ENCODE measurements at regions not wholly inside any gene's neighbourhood (a gene's known extent, or its start where the extent isn't known, plus 50 kb on each side); places are given as distances from the start of the nearest gene placed in this dataset.

- DNase-seq (ENCODE audit: low spot score) = no peak
Observed at GRCh38 chr16:64410306-64410705, 711.6 kb downstream of the CDH11 start.

- no peak for DNase-seq (ENCODE audit: low spot score)
Observed at GRCh38 chr16:64409783-64410210, 712.1 kb downstream of the CDH11 start.

- DNase-seq (ENCODE audit: low spot score) = no peak
Observed at GRCh38 chr16:64408699-64409098, 713.2 kb downstream of the CDH11 start.

- DNase-seq (ENCODE audit: low spot score) = no peak
Observed at GRCh38 chr16:64406770-64407181, 715.1 kb downstream of the CDH11 start.

- no peak for DNase-seq (ENCODE audit: low spot score)
Observed at GRCh38 chr16:64403352-64403751, 718.5 kb downstream of the CDH11 start.

GRCh38 chr16:64398793-64399192, 723.1 kb downstream of the CDH11 start:
- DNase-seq (ENCODE audit: low spot score) = no peak

- DNase-seq (ENCODE audit: low spot score) = no peak
Observed at GRCh38 chr16:64397945-64398508, 723.8 kb downstream of the CDH11 start.

GRCh38 chr16:64397042-64397441, 724.8 kb downstream of the CDH11 start:
- DNase-seq (ENCODE audit: low spot score) = no peak

- no peak for DNase-seq (ENCODE audit: low spot score)
Observed at GRCh38 chr16:64394061-64394460, 727.8 kb downstream of the CDH11 start.

- no peak for DNase-seq (ENCODE audit: low spot score)
Observed at GRCh38 chr16:64392456-64392855, 729.4 kb downstream of the CDH11 start.

- no peak for DNase-seq (ENCODE audit: low spot score)
Observed at GRCh38 chr16:64391063-64391600, 730.7 kb downstream of the CDH11 start.

GRCh38 chr16:64390102-64390501, 731.8 kb downstream of the CDH11 start:
- no peak for DNase-seq (ENCODE audit: low spot score)

- DNase-seq (ENCODE audit: low spot score) = no peak
Observed at GRCh38 chr16:64384636-64385035, 737.2 kb downstream of the CDH11 start.

GRCh38 chr16:64381979-64382378, 739.9 kb downstream of the CDH11 start:
- no peak for DNase-seq (ENCODE audit: low spot score)

- no peak for DNase-seq (ENCODE audit: low spot score)
Observed at GRCh38 chr16:64380751-64381150, 741.1 kb downstream of the CDH11 start.

- no peak for DNase-seq (ENCODE audit: low spot score)
Observed at GRCh38 chr16:64375391-64375980, 746.4 kb downstream of the CDH11 start.

GRCh38 chr16:64370112-64370511, 751.8 kb downstream of the CDH11 start:
- DNase-seq (ENCODE audit: low spot score) = no peak

- no peak for DNase-seq (ENCODE audit: low spot score)
Observed at GRCh38 chr16:64365448-64365931, 756.4 kb downstream of the CDH11 start.

GRCh38 chr16:64364894-64365293, 757.0 kb downstream of the CDH11 start:
- DNase-seq (ENCODE audit: low spot score) = no peak

GRCh38 chr16:64364416-64364815, 757.4 kb downstream of the CDH11 start:
- DNase-seq (ENCODE audit: low spot score) = no peak

GRCh38 chr16:64364016-64364415, 757.8 kb downstream of the CDH11 start:
- no peak for DNase-seq (ENCODE audit: low spot score)

- DNase-seq (ENCODE audit: low spot score) = no peak
Observed at GRCh38 chr16:64363039-64363438, 758.8 kb downstream of the CDH11 start.

- DNase-seq (ENCODE audit: low spot score) = no peak
Observed at GRCh38 chr16:64362193-64362592, 759.7 kb downstream of the CDH11 start.

GRCh38 chr16:64361753-64362152, 760.1 kb downstream of the CDH11 start:
- DNase-seq (ENCODE audit: low spot score) = no peak
